NCI-H69 (cell line): ENCODE measurements at regions not wholly inside any gene's neighbourhood (a gene's known extent, or its start where the extent isn't known, plus 50 kb on each side); places are given as distances from the start of the nearest gene placed in this dataset.
"Not testable (repeated sequence)": the region's sequence is repeated elsewhere in the genome, so short reads cannot be mapped to it uniquely, and the experiment has no call there.

Source experiments
- DNase-seq: peaks from one replicate; lab custom pipeline; 2025; lab: John Stamatoyannopoulos, UW

DNA sequence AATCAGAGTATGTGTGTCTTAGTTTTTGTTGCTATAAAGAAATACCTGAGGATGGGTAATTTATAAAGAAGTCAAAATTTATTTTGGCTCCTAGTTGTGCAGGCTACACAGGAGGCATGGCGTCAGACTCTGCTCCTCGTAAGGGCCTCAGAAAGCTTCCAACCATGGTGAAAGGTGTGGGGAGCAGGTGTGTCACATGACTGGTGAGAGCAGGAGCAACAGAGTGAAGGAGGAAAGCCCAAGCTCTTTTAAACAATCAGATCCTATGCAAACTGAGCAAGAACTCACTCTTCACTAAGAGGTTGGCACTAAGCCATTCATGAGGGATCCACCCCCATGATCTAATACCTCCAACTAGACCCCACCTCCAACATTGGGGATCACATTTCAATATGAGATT is 1524.3 kb downstream of the HACE1 start:
- DNase-seq, result peak; percentile 78

DNA sequence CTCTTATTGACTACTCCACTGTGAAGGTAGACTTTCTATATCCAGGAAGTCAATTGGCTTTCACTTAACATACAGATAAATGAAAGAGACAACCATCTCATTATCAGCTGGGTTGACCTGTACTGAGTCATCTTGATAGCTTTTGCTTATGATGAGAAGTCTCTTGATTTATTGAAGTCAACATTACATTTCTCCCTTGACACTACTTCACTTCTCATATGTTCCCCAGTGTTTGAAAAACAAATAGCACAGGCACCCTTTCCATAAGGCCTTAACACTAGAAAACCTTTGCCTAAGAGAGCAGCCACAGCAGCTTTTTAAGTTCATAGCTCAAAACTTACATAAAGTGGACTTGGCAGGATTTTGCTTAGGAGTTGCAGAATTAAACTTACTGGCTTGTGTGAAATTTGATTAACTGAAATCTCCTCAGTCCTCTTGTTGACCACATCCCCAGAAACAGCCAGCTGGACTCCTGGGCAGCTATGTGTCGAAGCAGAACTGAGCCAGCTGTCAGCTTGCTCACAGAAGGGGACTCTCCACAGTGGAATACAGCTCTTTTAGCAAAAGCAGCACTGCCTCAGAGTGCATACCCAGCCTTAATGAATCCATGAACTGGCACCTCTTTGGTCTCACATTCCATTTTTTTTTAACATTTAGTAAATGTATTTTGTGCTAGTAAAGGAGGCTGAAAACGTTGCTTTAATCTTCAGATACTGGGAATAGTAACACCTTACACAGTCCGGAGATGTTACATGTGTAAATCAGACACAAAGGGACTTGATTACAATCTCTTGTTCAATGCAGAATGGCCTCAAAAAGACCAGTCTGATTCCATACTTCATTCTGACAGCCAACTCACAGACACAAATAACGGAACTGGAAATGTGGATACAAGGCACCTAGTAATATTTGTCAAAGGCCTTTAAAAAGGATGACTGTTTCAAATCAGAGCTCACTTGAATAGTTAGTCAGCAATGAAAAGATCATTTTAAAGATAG is 1532.7 kb downstream of the HACE1 start:
- DNase-seq, result peak; percentile 90

DNA sequence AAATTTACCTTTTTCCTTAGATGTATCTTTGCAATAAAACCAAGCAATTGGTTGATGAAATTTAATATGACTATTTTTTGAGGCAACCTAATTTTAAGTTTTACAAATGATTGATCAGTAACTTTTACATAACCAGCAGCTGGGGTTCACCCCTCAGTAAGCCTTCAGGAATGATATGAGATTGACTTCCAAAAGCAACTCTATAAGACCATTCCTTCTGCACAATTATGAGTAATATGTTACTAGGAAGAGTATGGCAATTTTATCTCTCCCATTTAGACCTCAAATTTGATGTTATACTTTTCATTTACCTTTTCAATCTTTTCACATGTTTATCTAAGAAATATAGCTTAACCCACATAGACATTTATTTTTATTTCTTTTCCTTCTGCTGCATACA is 1546.3 kb downstream of the HACE1 start:
- DNase-seq, result no peak

DNA sequence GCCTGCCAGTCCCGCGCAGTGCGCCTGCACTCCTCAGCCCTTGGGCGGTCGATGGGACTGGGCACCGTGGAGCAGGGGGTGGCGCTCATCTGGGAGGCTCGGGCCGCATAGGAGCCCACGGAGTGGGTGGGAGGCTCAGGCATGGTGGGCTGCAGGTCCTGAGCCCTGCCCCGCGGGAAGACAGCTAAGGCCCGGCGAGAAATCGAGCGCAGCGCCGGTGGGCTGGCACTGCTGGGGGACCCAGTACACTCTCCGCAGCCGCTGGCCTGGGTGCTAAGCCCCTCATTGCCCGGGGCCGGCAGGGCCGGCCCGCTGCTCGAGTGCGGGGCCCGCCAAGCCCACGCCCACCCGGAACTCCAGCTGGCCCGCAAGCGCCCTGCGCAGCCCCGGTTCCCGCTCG is 1565.3 kb downstream of the HACE1 start:
- DNase-seq, result not testable (repeated sequence)

DNA sequence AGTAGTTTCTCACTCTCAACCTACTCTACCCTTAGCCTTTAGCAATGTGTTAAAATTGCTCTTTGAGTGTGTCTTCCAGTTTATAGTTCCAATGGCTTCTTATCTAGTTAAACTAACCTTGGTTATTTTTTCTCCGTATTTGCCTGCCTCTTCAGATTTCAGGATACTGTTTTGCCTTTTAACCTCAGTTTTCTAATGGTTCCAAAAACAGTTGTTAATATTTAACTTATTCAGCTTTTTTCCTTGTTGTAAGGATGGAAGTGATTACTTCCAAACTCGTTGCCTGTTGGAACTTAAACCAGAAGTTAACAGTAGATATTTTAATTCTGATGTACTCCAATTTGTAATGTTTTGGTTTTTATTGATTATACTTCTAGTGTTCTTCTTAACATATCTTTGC is 1574.9 kb downstream of the HACE1 start:
- no peak for DNase-seq

DNA sequence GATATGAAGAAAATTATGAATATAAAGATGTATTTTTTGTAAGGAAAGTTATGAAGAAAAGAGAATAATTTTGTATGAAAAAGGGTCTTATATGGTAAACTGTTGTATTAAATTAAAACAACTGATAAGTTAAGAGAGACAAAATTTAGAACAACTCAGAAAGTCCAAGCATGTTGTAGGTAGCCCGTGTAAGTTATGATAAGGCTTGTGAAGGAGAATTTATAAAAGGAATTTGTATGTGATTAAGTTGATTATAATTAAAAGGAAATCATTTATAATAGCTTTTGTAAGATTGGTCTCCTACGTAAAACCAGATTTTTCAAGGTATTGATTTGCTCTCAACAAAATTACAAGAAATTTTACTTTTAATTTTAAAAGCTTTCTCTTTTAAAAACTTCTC is 1579.3 kb downstream of the HACE1 start:
- no peak for DNase-seq

DNA sequence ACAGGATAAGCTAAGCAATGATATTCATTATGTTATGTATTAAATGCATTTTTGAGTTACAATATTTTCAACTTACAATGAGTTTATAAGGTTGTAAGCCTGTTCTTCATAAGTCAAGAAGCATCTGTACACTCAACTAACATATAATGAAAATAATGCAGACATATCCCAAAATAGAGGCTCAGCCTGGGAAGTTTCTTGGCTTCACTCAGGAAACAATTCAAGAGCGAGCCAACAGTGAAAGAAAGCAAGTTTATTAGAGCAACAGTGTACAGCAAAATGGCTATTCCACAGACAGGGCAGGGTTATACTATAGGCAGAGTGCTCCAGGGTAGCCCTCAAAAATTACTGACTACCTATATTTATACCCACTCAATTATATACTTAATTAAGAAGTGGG is 1581.8 kb downstream of the HACE1 start:
- DNase-seq, result no peak

DNA sequence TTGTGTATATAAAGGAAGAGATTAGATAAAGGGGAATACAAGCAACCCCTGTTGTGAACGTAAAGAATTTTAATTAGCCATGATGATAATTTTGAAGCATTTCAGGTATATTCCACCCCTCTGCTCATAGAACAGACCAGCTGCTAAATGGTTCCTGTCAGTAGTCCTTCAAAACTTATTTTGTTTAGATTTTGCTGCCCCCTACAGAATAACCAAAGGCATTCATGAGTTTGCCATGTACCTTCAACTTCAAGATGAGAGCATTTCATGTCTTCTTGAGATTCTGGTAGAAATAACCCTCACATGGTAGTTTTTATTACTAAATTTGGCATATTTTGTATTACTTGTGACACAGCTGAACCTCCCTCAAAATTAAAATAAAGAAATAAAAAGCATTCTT is 1586.7 kb downstream of the HACE1 start:
- DNase-seq, result peak; percentile 92

DNA sequence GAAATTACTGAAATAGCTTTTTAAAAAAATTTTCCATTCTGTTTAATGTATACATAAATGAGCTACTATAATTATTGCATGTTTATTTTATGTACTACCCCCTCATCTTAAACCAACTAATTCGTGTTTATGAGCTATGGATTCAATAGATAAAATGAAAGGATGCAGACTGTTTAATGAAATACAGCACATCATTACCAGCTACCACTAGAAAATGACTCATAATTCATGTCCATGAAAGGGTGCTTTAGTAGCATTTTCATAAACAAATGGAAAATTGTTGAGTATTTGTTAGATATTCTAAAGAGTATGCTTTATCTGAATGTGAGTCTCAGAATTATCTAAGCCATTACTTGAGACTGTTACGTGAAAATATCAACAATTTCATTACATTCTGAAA is 1590.1 kb downstream of the HACE1 start:
- DNase-seq, result peak; percentile 38

DNA sequence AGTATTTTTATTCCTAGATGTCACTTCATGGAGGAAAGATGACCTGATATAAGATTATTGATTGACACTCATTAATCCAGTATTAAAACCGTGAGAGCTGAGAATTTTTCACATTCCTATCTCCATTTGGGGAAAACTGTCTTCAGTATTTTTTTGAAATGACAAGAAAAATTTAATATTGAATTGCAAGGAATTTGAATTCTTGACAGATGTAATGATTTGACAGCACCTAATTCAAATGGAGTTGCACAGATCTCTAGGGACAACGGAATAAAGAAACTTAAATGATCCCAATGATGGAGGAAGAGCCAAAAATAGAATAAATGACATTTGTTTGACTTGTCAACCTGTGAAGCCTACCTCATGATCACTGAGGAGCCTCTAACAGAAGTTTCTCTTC is 1591.4 kb downstream of the HACE1 start:
- no peak for DNase-seq

DNA sequence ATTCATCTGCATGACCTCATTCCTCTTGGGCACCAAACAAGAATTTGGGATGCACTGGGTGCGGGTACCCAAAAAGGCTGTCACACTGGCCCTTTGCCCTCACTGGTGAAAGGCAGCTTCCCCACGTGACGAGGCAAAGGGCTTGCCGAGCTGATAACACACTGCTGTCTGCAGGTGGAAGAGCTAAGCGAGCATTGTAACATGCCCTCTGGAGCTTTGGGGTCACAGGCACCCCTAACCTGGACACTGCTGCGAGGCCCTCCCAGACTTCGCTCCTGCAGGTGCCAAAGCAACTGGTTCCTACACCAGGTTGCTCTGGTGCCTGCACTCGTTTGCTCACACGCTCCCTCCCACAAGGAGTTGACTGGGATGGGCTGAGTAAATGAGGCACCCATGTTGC is 1595.7 kb downstream of the HACE1 start:
- no peak for DNase-seq

DNA sequence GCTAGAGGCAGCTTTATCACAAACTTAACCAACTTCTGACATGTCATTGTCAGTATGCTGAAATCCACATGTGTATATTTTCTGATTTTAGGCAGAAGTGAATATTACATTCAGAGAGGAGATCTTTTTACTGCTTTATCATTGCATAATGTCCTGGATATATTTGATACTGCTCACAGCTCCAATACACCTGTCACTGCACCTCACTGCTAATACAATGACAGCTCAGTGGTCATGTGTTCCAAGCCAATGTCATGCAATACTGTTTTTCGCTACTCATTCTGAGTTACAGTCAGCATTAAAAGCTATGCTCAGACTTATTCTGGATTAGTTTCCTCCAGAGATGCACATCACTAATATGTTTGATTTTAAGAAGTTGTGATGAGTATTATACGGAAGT is 1604.6 kb downstream of the HACE1 start:
- no peak for DNase-seq

DNA sequence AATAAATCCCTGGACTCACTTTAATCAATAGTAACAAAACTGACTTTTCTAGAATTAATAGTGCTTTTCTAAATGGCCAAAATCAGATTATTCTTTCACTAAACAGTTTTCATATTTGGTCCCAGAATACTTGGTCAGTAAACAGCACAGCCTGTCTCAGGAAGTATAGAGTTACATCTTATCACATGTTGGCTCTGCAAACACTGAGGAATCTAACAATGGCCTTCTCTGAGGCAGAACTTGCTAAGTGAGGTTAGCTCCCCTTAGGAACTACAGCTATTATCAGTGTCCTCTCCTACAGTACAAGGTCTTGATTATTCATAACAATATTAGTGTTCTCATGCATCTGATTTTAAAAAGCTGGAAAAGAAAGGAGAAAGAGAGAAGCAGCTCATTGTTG is 1622.8 kb downstream of the HACE1 start:
- DNase-seq, result peak; percentile 63

DNA sequence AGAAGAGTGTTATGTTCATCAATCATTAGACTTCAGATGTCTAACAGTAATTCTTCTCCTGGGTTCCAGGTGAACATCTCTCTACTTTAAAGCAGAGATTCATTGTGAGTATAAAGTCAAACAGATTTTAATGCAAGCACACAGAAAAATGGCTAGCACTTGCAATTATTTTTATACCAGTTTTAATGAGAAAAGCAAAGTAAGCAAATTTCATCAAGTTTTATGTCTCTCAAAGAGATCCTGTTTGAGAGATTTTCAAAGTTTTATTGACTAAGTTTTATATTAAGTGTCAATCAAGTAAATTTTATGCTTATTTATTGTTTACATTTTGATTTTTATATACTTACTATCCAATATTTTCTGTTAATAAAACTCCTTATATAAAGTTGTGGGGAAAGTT is 1628.5 kb downstream of the HACE1 start:
- no peak for DNase-seq

DNA sequence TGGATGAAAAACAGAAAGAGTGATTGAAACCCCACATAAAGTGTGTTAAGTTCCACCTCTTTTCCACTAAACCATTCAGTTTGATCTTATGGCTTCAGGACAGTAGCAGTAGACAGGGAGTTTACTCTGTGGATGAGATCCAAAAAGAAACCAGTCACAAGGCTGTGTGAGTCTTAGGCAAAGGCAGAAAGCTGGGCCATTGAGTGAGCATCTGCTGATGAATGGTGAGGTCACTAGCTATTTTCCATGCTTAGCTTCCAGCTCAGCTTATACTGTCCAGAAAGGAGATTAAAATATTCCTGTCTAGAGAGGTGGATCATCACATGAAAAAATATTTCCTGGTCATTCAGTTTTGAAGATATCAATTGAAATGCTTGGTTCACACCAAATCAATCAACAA is 1643.9 kb downstream of the HACE1 start:
- DNase-seq, result peak; percentile 17

DNA sequence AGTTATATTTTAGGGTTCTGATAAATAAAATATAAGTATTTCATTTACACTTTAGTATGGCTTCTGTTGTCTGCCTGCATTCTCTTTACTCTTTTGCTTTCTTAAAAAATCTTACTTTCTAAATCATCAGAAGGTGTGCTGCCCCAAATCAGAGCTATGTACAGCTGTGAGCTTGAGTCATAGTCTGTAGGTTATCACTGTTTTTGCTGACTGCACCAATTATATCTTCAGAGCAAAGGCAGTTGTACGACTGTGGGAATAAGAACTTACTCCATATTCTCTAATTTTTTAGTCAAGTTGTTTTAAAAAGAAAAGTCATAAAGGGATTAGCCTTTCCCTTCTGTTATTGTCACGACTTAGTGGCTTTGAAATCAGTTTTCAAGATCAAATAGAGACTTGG is 1649.0 kb downstream of the HACE1 start:
- DNase-seq, result no peak

DNA sequence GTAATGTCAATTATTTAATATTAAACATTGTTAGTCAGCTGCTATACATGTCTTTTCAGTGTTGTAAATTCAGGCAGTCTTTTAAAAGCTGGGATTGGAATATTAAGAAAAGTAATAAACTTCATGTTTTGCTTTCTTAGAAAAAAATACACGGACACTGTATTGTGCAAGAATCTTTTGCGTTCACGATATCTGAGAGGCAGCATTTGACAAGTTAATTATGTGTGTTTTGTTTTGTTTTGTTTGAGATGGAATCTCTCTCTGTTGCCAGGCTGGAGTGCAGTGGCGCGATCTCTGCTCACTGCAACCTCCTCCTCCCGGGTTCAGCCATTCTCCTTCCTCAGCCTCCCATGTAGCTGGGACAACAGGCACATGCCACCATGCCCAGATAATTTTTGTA is 1661.3 kb downstream of the HACE1 start:
- DNase-seq, result no peak

DNA sequence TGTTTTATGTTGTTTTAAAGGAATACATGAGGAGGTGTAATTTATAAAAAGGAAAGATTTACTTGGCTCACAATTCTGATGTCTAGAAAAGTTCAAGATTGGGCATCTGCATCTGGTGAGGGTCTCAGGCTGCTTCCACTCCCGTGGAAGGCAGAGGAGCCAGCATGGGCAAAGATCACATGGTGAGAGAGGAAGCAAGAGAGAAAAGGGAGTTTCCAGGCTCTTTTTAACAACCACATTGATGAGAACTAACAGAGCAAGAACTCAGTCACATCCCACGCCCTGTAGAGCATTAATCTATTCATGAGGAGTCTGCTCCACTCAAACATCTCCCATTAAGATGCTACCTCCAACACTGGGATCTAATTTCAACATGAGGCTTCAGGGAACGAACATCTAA is 1666.3 kb downstream of the HACE1 start:
- no peak for DNase-seq

DNA sequence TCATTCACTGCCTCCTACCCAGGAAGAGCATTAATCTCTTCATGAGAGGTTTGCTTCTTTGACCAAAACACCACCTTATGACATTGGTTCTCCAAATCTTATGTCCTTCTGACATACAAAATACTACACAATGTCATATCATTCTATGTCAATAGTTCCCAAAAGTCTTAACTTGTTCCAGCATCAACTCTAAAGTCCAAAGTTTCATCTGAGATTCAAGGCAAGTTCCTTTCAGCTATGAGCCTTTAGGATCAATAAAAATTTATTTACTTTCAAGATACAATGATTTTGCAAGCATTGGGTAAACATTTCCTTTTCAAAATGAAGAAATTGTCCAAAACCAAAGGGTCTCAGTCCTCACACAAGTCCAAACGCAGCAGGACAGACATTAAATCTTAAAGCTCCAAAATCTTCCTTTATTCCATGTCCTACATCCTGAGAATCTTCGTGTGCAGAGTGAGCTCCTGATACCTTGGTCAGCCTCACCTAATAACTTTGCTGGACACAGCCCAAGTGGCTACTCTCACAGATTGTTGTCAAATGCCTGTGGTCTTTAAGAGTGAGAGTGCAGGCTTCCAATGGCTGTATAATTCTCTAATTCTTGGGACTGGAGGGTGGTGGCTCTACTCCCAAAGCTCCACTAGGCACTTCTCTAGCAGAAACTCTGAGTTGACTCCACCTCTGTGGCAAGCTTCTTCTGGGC is 1668.2 kb downstream of the HACE1 start:
- DNase-seq, result no peak

DNA sequence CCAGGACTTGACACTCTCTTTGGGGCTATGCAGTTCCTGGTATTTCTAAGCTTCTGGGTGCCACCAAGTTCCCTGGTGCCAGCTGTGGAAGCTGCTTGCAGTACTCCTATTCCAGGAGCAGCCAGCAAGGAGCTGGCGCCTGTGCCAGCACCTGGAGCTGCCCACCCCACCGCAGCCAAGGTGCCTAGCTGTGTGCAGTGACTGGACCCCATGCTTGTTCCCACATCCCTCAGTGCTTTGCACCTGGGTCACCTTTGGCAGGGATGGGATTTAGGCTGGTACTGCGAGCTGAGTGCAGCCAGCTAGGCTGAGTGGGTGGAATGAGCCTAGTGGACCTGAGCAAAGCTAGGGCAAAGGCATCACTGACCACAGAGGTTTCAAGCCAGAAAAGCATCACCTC is 1674.9 kb downstream of the HACE1 start:
- no peak for DNase-seq

DNA sequence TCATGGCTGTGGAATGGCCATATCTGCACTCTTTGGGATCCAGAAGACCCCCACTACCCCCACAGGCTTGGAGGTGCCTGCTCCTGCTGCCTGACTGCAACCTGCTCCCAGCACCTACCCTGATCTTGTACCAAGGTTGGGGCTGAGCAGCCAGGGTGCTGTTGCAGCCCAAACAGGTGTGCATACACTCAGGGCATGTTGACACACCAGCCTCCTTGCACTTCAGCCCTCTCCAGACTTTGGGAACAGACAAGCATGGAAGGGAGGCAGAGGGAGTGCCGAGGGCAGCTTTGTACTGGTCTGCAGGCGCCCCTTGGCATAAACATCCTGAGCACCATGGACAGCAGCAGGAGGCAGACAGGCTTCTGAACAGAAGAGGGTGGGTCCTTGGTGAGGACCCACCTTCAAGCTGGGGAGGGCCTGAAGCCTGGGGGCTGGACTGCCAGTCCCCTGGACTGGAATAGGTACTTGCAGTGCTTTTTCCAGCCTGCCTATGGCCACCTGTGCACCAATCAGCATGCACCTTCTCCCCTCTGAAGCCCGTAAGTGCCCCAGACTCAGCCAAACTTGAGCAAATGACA is 1675.8 kb downstream of the HACE1 start:
- DNase-seq, result peak; percentile 25

DNA sequence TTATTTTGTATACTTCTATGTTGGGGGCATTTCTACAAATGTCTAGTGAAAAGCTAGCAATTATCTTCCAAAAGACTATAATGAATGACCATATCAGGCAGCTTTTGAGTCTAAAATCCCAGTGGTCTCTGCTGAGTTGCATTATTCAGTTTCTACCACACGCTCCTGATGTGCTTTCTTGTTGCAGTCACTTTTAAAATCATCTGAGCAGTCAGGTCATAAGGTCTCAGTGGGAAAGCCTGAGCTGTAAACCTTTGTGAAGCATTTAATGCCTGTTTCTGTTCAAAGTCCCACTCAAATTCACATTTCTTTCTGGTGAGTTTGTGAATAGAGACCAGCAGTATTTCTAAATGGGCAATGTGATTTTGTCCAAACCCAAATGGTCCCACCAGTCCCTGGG is 1681.5 kb downstream of the HACE1 start:
- peak; percentile 68 for DNase-seq

DNA sequence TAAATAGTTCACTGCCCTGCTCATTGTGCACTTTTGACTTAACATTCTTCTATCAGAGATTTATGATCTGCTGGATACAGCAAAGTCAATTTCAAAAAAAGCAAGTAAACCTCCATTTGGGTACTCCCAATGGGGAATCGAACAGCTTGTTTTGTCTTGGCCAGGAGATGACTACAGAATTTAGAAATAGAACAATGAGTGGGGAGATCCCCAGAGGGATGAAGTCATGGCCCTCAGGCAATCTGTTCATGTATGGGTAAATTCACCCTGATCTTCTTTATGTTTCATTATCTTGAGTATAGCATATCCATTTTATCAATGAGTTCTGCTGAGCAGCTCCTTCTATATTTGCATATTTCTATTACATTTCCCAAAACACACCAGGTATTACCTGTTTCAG is 1681.9 kb downstream of the HACE1 start:
- DNase-seq, result peak; percentile 93
